IMR-90 (cell line): ENCODE measurements at regions not wholly inside any gene's neighbourhood (a gene's known extent, or its start where the extent isn't known, plus 50 kb on each side); places are given as distances from the start of the nearest gene placed in this dataset.

ENCODE experiments used
- ATAC-seq: fragments of 200-7000 bp; cut with Tn5 transposase; 2 replicates; pipeline ENCODE4 v1.9.1; 2020; ENCODE audit warnings: low read depth, mild to moderate bottlenecking, moderate library complexity
- BruUV-seq: library from RNA; stranded (reverse); fragments of 400-500 nt; replicated peaks from 2 replicates; lab custom pipeline; 2021; lab: Mats Ljungman, UMichigan
- CTCF ChIA-PET: fragments of 300-600 bp; formaldehyde crosslinking; extraction: SDS; loops from one replicate; lab custom pipeline; 2021; ENCODE audit warnings: antibody characterized with exemption; lab: Yijun Ruan, JAX
- POLR2A ChIA-PET: fragments of 300-600 bp; sonication (Branson Sonifier 250); formaldehyde crosslinking; loops from one replicate; lab custom pipeline; 2022; ENCODE audit warnings: antibody characterized with exemption; ENCODE audit not compliant: unreplicated experiment; lab: Charles Lee
- DNase-seq: peaks from one replicate; pipeline ENCODE4 v3.0.0; 2013
- H2AFZ ChIP-seq: replicated peaks from 2 replicates; pipeline ENCODE3; 2013; ENCODE audit warnings: low read length, mild to moderate bottlenecking; ENCODE audit not compliant: poor library complexity
- H2AK5ac ChIP-seq: 2 replicates; pipeline ENCODE4 v1.6.1; 2013; ENCODE audit warnings: low read depth, low read length, inconsistent platforms
- H2AK9ac ChIP-seq: replicated peaks from 2 replicates; pipeline ENCODE3; 2013; ENCODE audit warnings: mild to moderate bottlenecking, low read depth, low read length, moderate library complexity; ENCODE audit not compliant: poor library complexity
- H2BK120ac ChIP-seq: 2 replicates; pipeline ENCODE4 v1.6.1; 2013; ENCODE audit warnings: low read depth, low read length, inconsistent platforms
- H2BK15ac ChIP-seq: 3 replicates; pipeline ENCODE4 v1.6.1; 2013; ENCODE audit warnings: low read depth, low read length, inconsistent platforms
- H2BK20ac ChIP-seq: 2 replicates; pipeline ENCODE4 v1.6.1; 2013; ENCODE audit warnings: low read depth, mild to moderate bottlenecking, inconsistent platforms, low read length, moderate library complexity
- H2BK5ac ChIP-seq: 2 replicates; pipeline ENCODE4 v1.6.1; 2013; ENCODE audit warnings: mild to moderate bottlenecking, low read depth, low read length, inconsistent platforms; ENCODE audit not compliant: poor library complexity, severe bottlenecking
- H3K14ac ChIP-seq: replicated peaks from 2 replicates; pipeline ENCODE4 v1.6.1; 2013; ENCODE audit warnings: low read depth, low read length, inconsistent platforms
- H3K18ac ChIP-seq: 2 replicates; pipeline ENCODE4 v1.6.1; 2013; ENCODE audit warnings: low read depth, low read length, control low read depth
- H3K23ac ChIP-seq: 2 replicates; pipeline ENCODE4 v1.6.1; 2013; ENCODE audit warnings: low read depth, low read length, inconsistent platforms
- H3K27ac ChIP-seq: 2 replicates; pipeline ENCODE4 v1.5.1; 2013; ENCODE audit warnings: mild to moderate bottlenecking, control low read depth, low read length; ENCODE audit not compliant: insufficient read depth
- H3K27me3 ChIP-seq: 2 replicates; pipeline ENCODE4 v1.6.1; 2013; ENCODE audit warnings: low read length; ENCODE audit not compliant: control insufficient read depth, insufficient read depth
- H3K36me3 ChIP-seq: 2 replicates; pipeline ENCODE4 v1.6.1; 2013; ENCODE audit warnings: low read length, mixed read lengths; ENCODE audit not compliant: control insufficient read depth, insufficient read depth
- H3K4ac ChIP-seq: 2 replicates; pipeline ENCODE4 v1.6.1; 2013; ENCODE audit warnings: low read depth, low read length, inconsistent platforms
- H3K4me1 ChIP-seq: 2 replicates; pipeline ENCODE4 v1.6.1; 2013; ENCODE audit warnings: low read length, mixed read lengths; ENCODE audit not compliant: control insufficient read depth, insufficient read depth
- H3K4me2 ChIP-seq: 2 replicates; pipeline ENCODE4 v1.6.1; 2013; ENCODE audit warnings: low read depth, mild to moderate bottlenecking, control low read depth, low read length, moderate library complexity
- H3K4me3 ChIP-seq: 2 replicates; pipeline ENCODE4 v1.5.1; 2013; ENCODE audit warnings: low read depth, mild to moderate bottlenecking, control low read depth, low read length, moderate library complexity; ENCODE audit not compliant: insufficient read depth
- H3K56ac ChIP-seq: 2 replicates; pipeline ENCODE4 v1.6.1; 2013; ENCODE audit warnings: low read length, inconsistent platforms; ENCODE audit not compliant: insufficient read depth; ENCODE audit errors: extremely low read depth
- H3K79me1 ChIP-seq, 2 experiments: 2 replicates each; pipeline ENCODE4 v1.6.1; 2013; ENCODE audit warnings: low read length in 2 of 2, inconsistent platforms in 1 of 2, low read depth in 1 of 2
- H3K9ac ChIP-seq: 2 replicates; pipeline ENCODE4 v1.6.1; 2013; ENCODE audit warnings: low read depth, low read length, control low read depth
- H3K9me1 ChIP-seq: 2 replicates; pipeline ENCODE4 v1.6.1; 2013; ENCODE audit warnings: low read length, inconsistent platforms; ENCODE audit not compliant: insufficient read depth
- H3K9me3 ChIP-seq: 2 replicates; pipeline ENCODE4 v1.6.1; 2013; ENCODE audit warnings: low read length; ENCODE audit not compliant: control insufficient read depth, insufficient read depth
- H4K20me1 ChIP-seq: 2 replicates; pipeline ENCODE4 v1.6.1; 2013; ENCODE audit warnings: low read length, inconsistent platforms; ENCODE audit not compliant: insufficient read depth
- H4K5ac ChIP-seq: 2 replicates; pipeline ENCODE4 v1.6.1; 2013; ENCODE audit warnings: mild to moderate bottlenecking, low read depth, low read length, control low read depth
- H4K8ac ChIP-seq, 2 experiments: 2 replicates each; pipeline ENCODE4 v1.6.1; 2013; ENCODE audit warnings: low read depth in 2 of 2, low read length in 2 of 2, control low read depth in 1 of 2, inconsistent platforms in 1 of 2
- H4K91ac ChIP-seq: 2 replicates; pipeline ENCODE4 v1.6.1; 2013; ENCODE audit warnings: low read depth, low read length, inconsistent platforms; ENCODE audit not compliant: insufficient read depth
- BHLHE40 ChIP-seq: fragments of 150-350 bp; IDR thresholded peaks from 2 replicates; pipeline ENCODE4 v1.6.1; 2016; ENCODE audit warnings: mild to moderate bottlenecking, low read depth, low read length
- CEBPB ChIP-seq: IDR thresholded peaks from 2 replicates; pipeline ENCODE4 v1.6.1; 2012; ENCODE audit warnings: low read depth, low read length, improper control_type of control experiment
- CTCF ChIP-seq: conservative IDR thresholded peaks from 2 replicates; pipeline ENCODE4 v1.5.1; 2012; ENCODE audit warnings: mild to moderate bottlenecking, low read depth, low read length, improper control_type of control experiment
- ELK1 ChIP-seq: fragments of 150-350 bp; IDR thresholded peaks from 2 replicates; pipeline ENCODE4 v1.6.1; 2016; ENCODE audit warnings: low read depth, mild to moderate bottlenecking, low read length, moderate library complexity, borderline replicate concordance
- FOS ChIP-seq: fragments of 150-350 bp; IDR thresholded peaks from 2 replicates; pipeline ENCODE4 v1.6.1; 2016; ENCODE audit warnings: low read depth, low read length
- MAFK ChIP-seq: IDR thresholded peaks from 2 replicates; pipeline ENCODE4 v1.6.1; 2012; ENCODE audit warnings: low read depth, low read length, improper control_type of control experiment
- MAZ ChIP-seq: IDR thresholded peaks from 2 replicates; pipeline ENCODE4 v1.6.1; 2012; ENCODE audit warnings: low read depth, mild to moderate bottlenecking, low read length, improper control_type of control experiment, moderate library complexity, borderline replicate concordance
- MXI1 ChIP-seq: IDR thresholded peaks from 2 replicates; pipeline ENCODE4 v1.6.1; 2012; ENCODE audit warnings: low read depth, mild to moderate bottlenecking, low read length, moderate library complexity, borderline replicate concordance
- NFE2L2 ChIP-seq: fragments of 150-350 bp; IDR thresholded peaks from 2 replicates; pipeline ENCODE4 v1.6.1; 2016; ENCODE audit warnings: low read depth, mild to moderate bottlenecking, low read length
- POLR2A ChIP-seq: IDR thresholded peaks from 2 replicates; pipeline ENCODE4 v1.6.1; 2012; ENCODE audit warnings: mild to moderate bottlenecking, low read depth, low read length
- RAD21 ChIP-seq: IDR thresholded peaks from 2 replicates; pipeline ENCODE4 v1.6.1; 2012; ENCODE audit warnings: low read length, improper control_type of control experiment
- RCOR1 ChIP-seq: IDR thresholded peaks from 2 replicates; pipeline ENCODE4 v1.6.1; 2012; ENCODE audit warnings: mild to moderate bottlenecking, low read length, improper control_type of control experiment; ENCODE audit not compliant: insufficient replicate concordance
- RFX5 ChIP-seq: IDR thresholded peaks from 2 replicates; pipeline ENCODE4 v1.8.0; 2012; ENCODE audit warnings: low read depth, mild to moderate bottlenecking, low read length, moderate library complexity
- USF2 ChIP-seq: fragments of 150-350 bp; IDR thresholded peaks from 2 replicates; pipeline ENCODE4 v1.6.1; 2017; ENCODE audit warnings: mild to moderate bottlenecking, antibody characterized with exemption, low read length, low read depth
- WGBS, 2 experiments: methylation state at CpG; one replicate each; pipeline versions ENCODE4 v1.1.5 to v1.1.7; 2013; ENCODE audit warnings: missing lambda C conversion rate in 2 of 2; ENCODE audit not compliant: insufficient read length in 1 of 2; ENCODE audit errors: extremely low coverage in 2 of 2; 5-methylcytosine and 5-hydroxymethylcytosine counted together
- dilution Hi-C: fragments of 300-500 bp; cut with HindIII; formaldehyde crosslinking; loops from one replicate; pipeline ENCODE4 v1.14.3; 2018; ENCODE audit warnings: low sequenced_read_pairs; ENCODE audit not compliant: unreplicated experiment
- in situ Hi-C: fragments of 300-500 bp; cut with MboI; formaldehyde crosslinking; loops from 3 replicates; pipeline ENCODE4 v1.14.3; 2019; ENCODE audit warnings: low sequenced_read_pairs, inconsistent platforms, mixed read lengths
- intact Hi-C: fragments of 100-400 bp; cut with micrococcal nuclease; formaldehyde crosslinking; loops from 2 replicates; pipeline ENCODE4 v1.10.0; 2022

GRCh38 chr16:62530426-62530825 lies 494.2 kb upstream of the CDH8 start:
- CTCF ChIA-PET = no interaction called here
- Histone ChIP-seq H2BK15ac (no peak overlapping the region), H3K27ac (no peak overlapping the region), H4K8ac (no peak overlapping the region), H4K91ac (no peak overlapping the region), H2AK5ac (no peak overlapping the region), H4K5ac (no peak overlapping the region), H3K4ac (no peak overlapping the region), H3K56ac (no peak overlapping the region), H3K18ac (no peak overlapping the region), H4K20me1 (no peaks in the 10 kb centered on the region), H3K9ac (no peak overlapping the region), H3K4me3 (no peak overlapping the region), H3K4me1 (no peaks in the 10 kb centered on the region), H2BK20ac (no peak overlapping the region), H3K27me3 (no peaks in the 10 kb centered on the region), H3K9me3 (no peaks in the 10 kb centered on the region), H3K79me1 (no peaks in the 10 kb centered on the region), H2BK120ac (no peak overlapping the region), H3K36me3 (no peaks in the 10 kb centered on the region), H3K9me1 (no peaks in the 10 kb centered on the region), H2AFZ (no peak overlapping the region), H2AK9ac (no peak overlapping the region), H3K4me2 (no peak overlapping the region), H3K23ac (no peak overlapping the region), H3K14ac (no peak overlapping the region), H2BK5ac (no peak overlapping the region)
- dilution Hi-C loops = no loop called here
- TF ChIP-seq RCOR1 = no peak
- no peak for TF ChIP-seq FOS
- TF ChIP-seq USF2 = no peak
- no peak for TF ChIP-seq CEBPB
- TF ChIP-seq CTCF = no peak
- TF ChIP-seq NFE2L2 = no peak
- no peak for TF ChIP-seq ELK1
- TF ChIP-seq RAD21 = no peak
- TF ChIP-seq POLR2A = no peak
- no peak for TF ChIP-seq BHLHE40
- no peak for TF ChIP-seq MAFK
- no peak for TF ChIP-seq MXI1
- no peak for TF ChIP-seq MAZ
- TF ChIP-seq RFX5 = no peak
- WGBS, 2 experiments = no CpG with 5 or more reads among the region's 3 CpGs
- in situ Hi-C loops = no loop called here
- POLR2A ChIA-PET = no interaction called here
- DNase-seq (no peak), ATAC-seq (no peak)
- BruUV-seq = no TSS peak
- intact Hi-C loops = no loop called here
